B cell (primary cell): ENCODE measurements at regions not wholly inside any gene's neighbourhood (a gene's known extent, or its start where the extent isn't known, plus 50 kb on each side); places are given as distances from the start of the nearest gene placed in this dataset.

ENCODE experiments used
- ATAC-seq: fragments of 200-7000 bp; cut with Tn5 transposase; one replicate; pipeline ENCODE4 v1.10.0; 2021; ENCODE audit warnings: low read depth, mild to moderate bottlenecking, moderate number of reproducible peaks, moderate library complexity
- CTCF ChIA-PET: fragments of 350-600 bp; sonication (Branson Sonifier 250); formaldehyde crosslinking; loops from one replicate; lab custom pipeline; 2021; ENCODE audit warnings: antibody characterized with exemption, inconsistent platforms; lab: Charles Lee
- POLR2A ChIA-PET: fragments of 350-600 bp; sonication (Branson Sonifier 250); formaldehyde crosslinking; loops from one replicate; lab custom pipeline; 2021; ENCODE audit warnings: antibody characterized with exemption; lab: Charles Lee
- DNase-seq: peaks from one replicate; pipeline ENCODE4 v3.0.0; 2013
- H2AFZ ChIP-seq: 2 replicates; pipeline ENCODE4 v1.6.1; 2012; ENCODE audit warnings: mild to moderate bottlenecking, low read depth, low read length; ENCODE audit not compliant: insufficient read depth, poor library complexity, severe bottlenecking
- H3K27ac ChIP-seq, 2 donors: 1 replicate in 1 of 2; 2 replicates in 1 of 2; pipeline ENCODE4 v1.5.1; 2012 to 2013; ENCODE audit warnings: low read length in 2 of 2, mild to moderate bottlenecking in 2 of 2, moderate library complexity in 1 of 2
- H3K27me3 ChIP-seq, 4 experiments: fragments of 200-600 bp in 1 of 4; sonication (generic) in 1 of 4; replicated peaks in 1 of 4; 1 replicate in 2 of 4; 2 replicates in 2 of 4; pipeline versions ENCODE4 v1.6.1 to v1.7.0; 2013 to 2016; ENCODE audit warnings: low read length in 3 of 4, mild to moderate bottlenecking in 2 of 4, mixed read lengths in 1 of 4, moderate library complexity in 1 of 4; ENCODE audit not compliant: insufficient read depth in 4 of 4, control insufficient read depth in 3 of 4; ENCODE audit errors: control extremely low read depth in 1 of 4
- H3K36me3 ChIP-seq, 2 experiments: replicated peaks in 1 of 2; 1 replicate in 1 of 2; 2 replicates in 1 of 2; pipeline versions ENCODE4 v1.6.1 to v1.7.1; 2013; ENCODE audit warnings: low read length in 1 of 2; ENCODE audit not compliant: insufficient read depth in 2 of 2, control insufficient read depth in 1 of 2; ENCODE audit errors: control extremely low read depth in 1 of 2, extremely low read depth in 1 of 2
- H3K4me1 ChIP-seq, 2 donors: fragments of 200-600 bp in 1 of 2; sonication (generic) in 1 of 2; 1 replicate in 1 of 2; 2 replicates in 1 of 2; pipeline versions ENCODE4 v1.5.1 to v1.6.1; 2013 to 2017; ENCODE audit warnings: low read length in 2 of 2; ENCODE audit not compliant: control insufficient read depth in 2 of 2, insufficient read depth in 2 of 2
- H3K4me2 ChIP-seq: replicated peaks from 2 replicates; pipeline ENCODE3; 2012; ENCODE audit warnings: mild to moderate bottlenecking, low read depth, low read length; ENCODE audit not compliant: poor library complexity, severe bottlenecking
- H3K4me3 ChIP-seq, 5 experiments: fragments of 200-600 bp in 1 of 5; sonication (generic) in 1 of 5; 1 replicate in 3 of 5; 2 replicates in 2 of 5; pipeline versions ENCODE4 v1.5.1 to v1.7.0; 2011 to 2016; ENCODE audit warnings: low read length in 4 of 5, mild to moderate bottlenecking in 4 of 5, low read depth in 2 of 5, control low read depth in 1 of 5, moderate library complexity in 1 of 5; ENCODE audit not compliant: insufficient read depth in 1 of 5; ENCODE audit errors: control extremely low read depth in 1 of 5, extremely low read depth in 1 of 5
- H3K79me2 ChIP-seq: fragments of 200-600 bp; sonication (generic); one replicate; pipeline ENCODE4 v1.6.0; 2016; ENCODE audit warnings: low read length; ENCODE audit not compliant: control insufficient read depth, insufficient read depth
- H3K9ac ChIP-seq: fragments of 200-600 bp; sonication (generic); 2 replicates; pipeline ENCODE4 v1.6.1; 2017; ENCODE audit warnings: mild to moderate bottlenecking, low read length, moderate library complexity
- H3K9me3 ChIP-seq, 3 donors: one replicate each; pipeline versions ENCODE4 v1.6.1 to v1.7.1; 2013; ENCODE audit warnings: low read length in 2 of 3; ENCODE audit not compliant: control insufficient read depth in 2 of 3, insufficient read depth in 1 of 3; ENCODE audit errors: control extremely low read depth in 1 of 3
- H4K20me1 ChIP-seq: 2 replicates; pipeline ENCODE4 v1.6.0; 2012; ENCODE audit warnings: mild to moderate bottlenecking, low read length; ENCODE audit not compliant: insufficient read depth, control insufficient read depth, poor library complexity, severe bottlenecking
- H3K27ac Mint-ChIP-seq: one replicate; pipeline ENCODE4 v1.8.0; 2021; ENCODE audit warnings: mixed read lengths
- H3K27me3 Mint-ChIP-seq: one replicate; pipeline ENCODE4 v1.8.0; 2021; ENCODE audit warnings: mixed read lengths
- H3K4me1 Mint-ChIP-seq: one replicate; pipeline ENCODE4 v1.8.0; 2021; ENCODE audit warnings: mixed read lengths
- H3K4me3 Mint-ChIP-seq: one replicate; pipeline ENCODE4 v1.8.0; 2021; ENCODE audit warnings: mixed read lengths
- H3K9me3 Mint-ChIP-seq: one replicate; pipeline ENCODE4 v1.8.0; 2022; ENCODE audit warnings: mixed read lengths; ENCODE audit not compliant: insufficient read depth
- EZH2 ChIP-seq: IDR thresholded peaks from 2 replicates; pipeline ENCODE4 v1.6.1; 2012; ENCODE audit warnings: borderline replicate concordance, low read depth, mild to moderate bottlenecking, moderate library complexity, low read length; ENCODE audit not compliant: insufficient read depth, poor library complexity, severe bottlenecking
- WGBS: methylation state at CpG from one replicate; pipeline ENCODE4 v1.1.5; 2013; ENCODE audit warnings: missing lambda C conversion rate; ENCODE audit not compliant: insufficient coverage; 5-methylcytosine and 5-hydroxymethylcytosine counted together
- intact Hi-C: fragments of 100-400 bp; cut with micrococcal nuclease; formaldehyde crosslinking; loops from one replicate; pipeline ENCODE4 v1.10.0; 2022
- TF ChIP-seq, protein P1 (sequence below): fragments of 200-600 bp; IDR thresholded peaks from one replicate; pipeline ENCODE4 v1.8.0; 2022; ENCODE audit warnings: antibody characterized with exemption, mild to moderate bottlenecking

DNA sequence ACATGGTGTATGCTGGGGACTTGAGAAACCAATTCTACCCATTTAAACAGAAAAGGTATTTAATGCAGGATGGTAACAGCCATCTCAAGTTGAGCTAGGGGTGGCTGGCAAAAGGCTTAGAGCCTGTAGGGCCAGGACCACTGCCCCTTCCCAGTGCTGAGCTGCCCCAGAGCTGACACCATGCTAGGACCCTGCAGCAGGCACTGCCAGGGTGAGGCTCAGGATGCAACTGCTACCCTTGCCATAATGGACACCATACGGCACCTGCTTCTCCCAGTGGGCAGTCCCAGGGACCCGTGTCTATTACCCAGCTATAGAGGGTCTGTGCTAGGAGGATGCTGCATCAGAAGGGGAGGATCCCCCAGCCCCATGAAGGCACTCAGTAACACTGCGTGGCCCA is 160.7 kb upstream of the ADCY1 start:
- no peak overlapping the region for H2AFZ ChIP-seq
- no peaks in the 10 kb centered on the region for H3K4me1 ChIP-seq
- H3K4me3 ChIP-seq, result no peak overlapping the region
- no peak for DNase-seq
- H3K27ac ChIP-seq, result no peak overlapping the region
- TF ChIP-seq, protein P1, sequence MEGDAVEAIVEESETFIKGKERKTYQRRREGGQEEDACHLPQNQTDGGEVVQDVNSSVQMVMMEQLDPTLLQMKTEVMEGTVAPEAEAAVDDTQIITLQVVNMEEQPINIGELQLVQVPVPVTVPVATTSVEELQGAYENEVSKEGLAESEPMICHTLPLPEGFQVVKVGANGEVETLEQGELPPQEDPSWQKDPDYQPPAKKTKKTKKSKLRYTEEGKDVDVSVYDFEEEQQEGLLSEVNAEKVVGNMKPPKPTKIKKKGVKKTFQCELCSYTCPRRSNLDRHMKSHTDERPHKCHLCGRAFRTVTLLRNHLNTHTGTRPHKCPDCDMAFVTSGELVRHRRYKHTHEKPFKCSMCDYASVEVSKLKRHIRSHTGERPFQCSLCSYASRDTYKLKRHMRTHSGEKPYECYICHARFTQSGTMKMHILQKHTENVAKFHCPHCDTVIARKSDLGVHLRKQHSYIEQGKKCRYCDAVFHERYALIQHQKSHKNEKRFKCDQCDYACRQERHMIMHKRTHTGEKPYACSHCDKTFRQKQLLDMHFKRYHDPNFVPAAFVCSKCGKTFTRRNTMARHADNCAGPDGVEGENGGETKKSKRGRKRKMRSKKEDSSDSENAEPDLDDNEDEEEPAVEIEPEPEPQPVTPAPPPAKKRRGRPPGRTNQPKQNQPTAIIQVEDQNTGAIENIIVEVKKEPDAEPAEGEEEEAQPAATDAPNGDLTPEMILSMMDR, result no peak
- no peak for TF ChIP-seq EZH2
- ChIA-PET CTCF (no interaction called here), POLR2A (no interaction called here)
- H3K4me1 Mint-ChIP-seq, result no peaks in the 10 kb centered on the region
- H3K4me2 ChIP-seq, result no peak overlapping the region
- peaks cover 4% of the 10 kb centered on the region for H3K9me3 Mint-ChIP-seq
- intact Hi-C loops, result no loop called here
- no peaks in the 10 kb centered on the region for H3K27me3 ChIP-seq
- H3K79me2 ChIP-seq, result no peaks in the 10 kb centered on the region
- ATAC-seq, result no peak
- peaks cover 4% of the 10 kb centered on the region for H3K27me3 Mint-ChIP-seq
- peaks cover 0 to 17% (median 0%) of the 10 kb centered on the region in 3 donors for H3K9me3 ChIP-seq
- no peak overlapping the region for H3K27ac Mint-ChIP-seq
- no peak overlapping the region for H3K9ac ChIP-seq
- 90% methylated on average over 2 of the region's 3 CpGs for WGBS
- no peaks in the 10 kb centered on the region for H3K36me3 ChIP-seq
- no peak overlapping the region for H3K4me3 Mint-ChIP-seq
- no peaks in the 10 kb centered on the region for H4K20me1 ChIP-seq

DNA sequence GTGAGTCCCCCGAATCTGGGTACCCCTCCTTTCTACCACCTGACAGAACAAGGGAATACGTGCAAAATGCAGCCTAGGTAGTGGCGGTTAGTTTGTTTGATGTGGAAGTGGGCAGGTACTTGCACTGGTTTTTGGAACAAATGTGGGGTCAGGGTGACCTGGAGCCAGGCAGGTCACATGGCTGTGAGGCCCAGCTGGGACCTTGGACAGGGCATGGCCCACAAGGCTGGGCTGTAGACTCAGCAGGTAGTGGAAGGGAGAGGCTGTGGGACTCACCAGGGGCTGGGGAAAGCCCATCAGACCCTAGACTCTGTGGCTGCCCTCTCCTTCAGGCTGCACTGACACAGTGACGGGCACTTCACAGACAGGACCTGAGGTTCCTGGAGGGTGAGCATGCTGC is 159.9 kb upstream of the ADCY1 start:
- H3K9ac ChIP-seq, result no peak overlapping the region
- H3K27ac Mint-ChIP-seq, result no peak overlapping the region
- CTCF ChIA-PET, result no interaction called here

More for the DNA sequence above, 159.9 kb upstream of the ADCY1 start:
- POLR2A ChIA-PET, result no interaction called here
- no peaks in the 10 kb centered on the region for H3K4me1 ChIP-seq
- H3K27me3 ChIP-seq, result no peaks in the 10 kb centered on the region
- Mint-ChIP-seq H3K4me3 (no peak overlapping the region), H3K4me1 (no peaks in the 10 kb centered on the region), H3K9me3 (peaks cover 4% of the 10 kb centered on the region), H3K27me3 (peaks cover under 1% of the 10 kb centered on the region)
- H2AFZ ChIP-seq, result no peak overlapping the region
- WGBS, result 84% methylated on average over 3 of the region's 4 CpGs
- intact Hi-C loops, result no loop called here
- H3K9me3 ChIP-seq, result peaks cover 0 to 16% (median 0%) of the 10 kb centered on the region in 3 donors
- H3K4me3 ChIP-seq, result no peak overlapping the region
- H3K36me3 ChIP-seq, result no peaks in the 10 kb centered on the region
- no peak overlapping the region for H3K4me2 ChIP-seq
- no peaks in the 10 kb centered on the region for H3K79me2 ChIP-seq
- no peaks in the 10 kb centered on the region for H4K20me1 ChIP-seq
- TF ChIP-seq, protein P1, result no peak
- TF ChIP-seq EZH2, result no peak
- ATAC-seq, result no peak
- H3K27ac ChIP-seq, result no peak overlapping the region
- DNase-seq, result no peak
